ENCODE measurements at regions not wholly inside any gene's neighbourhood (a gene's known extent, or its start where the extent isn't known, plus 50 kb on each side); places are given as distances from the start of the nearest gene placed in this dataset.
"Not testable (repeated sequence)": the region's sequence is repeated elsewhere in the genome, so short reads cannot be mapped to it uniquely, and the experiment has no call there.

DNA sequence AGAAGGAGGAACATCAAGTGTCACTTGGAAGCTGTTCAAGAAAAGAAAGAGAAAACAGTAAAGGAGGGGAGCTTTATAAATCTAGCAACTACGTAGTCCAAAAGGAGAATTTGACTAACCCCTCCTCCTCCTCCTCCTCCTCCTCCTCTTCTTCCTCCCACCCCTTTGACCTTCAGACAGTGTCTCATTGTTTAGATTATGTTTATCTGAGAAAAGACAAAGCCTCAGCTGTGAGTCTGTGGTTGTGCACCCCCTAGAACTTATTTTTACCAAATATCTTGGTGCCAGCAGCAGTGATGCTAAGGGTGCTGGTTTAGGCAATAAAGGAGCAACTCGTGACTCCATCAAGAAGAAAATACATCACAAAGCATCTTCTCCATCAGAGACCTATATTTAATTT is 68.9 kb upstream of the BMP2K start:
- H3K9me3 ChIP-seq (ENCODE audit: control insufficient read depth, low read depth, low read length), result peaks cover 4% of the 10 kb centered on the region
- H3K4me3 ChIP-seq (ENCODE audit: low read length), result no peak overlapping the region
- no peak for DNase-seq
- H3K36me3 ChIP-seq (ENCODE audit: control insufficient read depth, insufficient read depth, low read length), result no peaks in the 10 kb centered on the region
- no peaks in the 10 kb centered on the region for H3K27me3 ChIP-seq (ENCODE audit: control insufficient read depth, insufficient read depth, low read length)
- H3K4me1 ChIP-seq (ENCODE audit: control insufficient read depth, insufficient read depth, low read length), result peaks cover 21% of the 10 kb centered on the region
- H3K27ac ChIP-seq (ENCODE audit: low read length), result no peak overlapping the region
- no CpG with 5 or more reads among the region's 2 CpGs for WGBS (ENCODE audit: insufficient coverage, low lambda C conversion rate)

DNA sequence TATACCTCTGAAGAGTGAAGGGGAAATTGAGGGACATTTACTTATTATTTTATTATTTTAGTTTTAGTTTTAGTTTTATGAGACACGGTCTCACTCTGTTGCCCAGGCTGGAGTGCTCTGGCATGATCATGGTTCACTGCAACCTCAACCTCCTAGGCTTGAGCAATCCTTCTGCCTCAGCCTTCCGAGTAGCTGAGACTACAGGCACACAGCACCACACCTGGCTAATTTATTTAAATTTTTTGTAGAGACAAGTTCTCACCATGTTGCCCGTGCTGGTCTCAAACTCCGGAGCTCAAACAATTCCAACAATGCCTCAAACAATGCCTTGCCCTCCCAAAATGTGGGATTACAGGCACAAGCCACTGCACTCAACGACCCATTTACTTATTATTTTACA is 68.4 kb upstream of the BMP2K start:
- no peak for DNase-seq
- peaks cover 21% of the 10 kb centered on the region for H3K4me1 ChIP-seq (ENCODE audit: control insufficient read depth, insufficient read depth, low read length)
- WGBS (ENCODE audit: insufficient coverage, low lambda C conversion rate), result 100% methylated on average over 2 of the region's 5 CpGs
- H3K27ac ChIP-seq (ENCODE audit: low read length), result no peak overlapping the region
- H3K27me3 ChIP-seq (ENCODE audit: control insufficient read depth, insufficient read depth, low read length), result no peaks in the 10 kb centered on the region
- H3K9me3 ChIP-seq (ENCODE audit: control insufficient read depth, low read depth, low read length), result no peaks in the 10 kb centered on the region
- no peaks in the 10 kb centered on the region for H3K36me3 ChIP-seq (ENCODE audit: control insufficient read depth, insufficient read depth, low read length)
- no peak overlapping the region for H3K4me3 ChIP-seq (ENCODE audit: low read length)

DNA sequence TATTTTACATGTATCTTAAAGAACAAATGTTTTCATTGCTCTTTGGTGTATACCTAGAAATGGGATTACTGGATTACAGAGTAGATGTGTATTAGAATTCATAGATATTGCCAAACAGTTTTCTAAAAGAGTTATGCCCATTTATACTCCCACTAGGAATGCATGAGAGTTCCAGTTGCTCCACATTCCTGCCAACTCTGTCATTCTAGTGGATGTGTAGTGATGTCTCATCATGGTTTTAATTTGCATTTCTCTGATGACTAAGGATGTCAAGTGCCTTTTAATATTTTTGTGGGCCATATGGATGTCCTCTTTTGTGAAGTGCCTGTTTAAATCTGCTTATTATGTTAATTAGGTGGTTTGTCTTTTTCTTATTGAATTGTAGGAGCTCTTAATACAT is 65.6 kb upstream of the BMP2K start:
- Histone ChIP-seq H3K27me3 (ENCODE audit: control insufficient read depth, insufficient read depth, low read length) (no peaks in the 10 kb centered on the region), H3K4me1 (ENCODE audit: control insufficient read depth, insufficient read depth, low read length) (peaks cover 13% of the 10 kb centered on the region), H3K4me3 (ENCODE audit: low read length) (no peak overlapping the region), H3K27ac (ENCODE audit: low read length) (no peak overlapping the region), H3K9me3 (ENCODE audit: control insufficient read depth, low read depth, low read length) (no peaks in the 10 kb centered on the region), H3K36me3 (ENCODE audit: control insufficient read depth, insufficient read depth, low read length) (no peaks in the 10 kb centered on the region)
- DNase-seq, result no peak

GRCh38 chr4:78711676-78712075 is 64.5 kb upstream of the BMP2K start:
- 83% methylated on average over 3 of the region's 3 CpGs for WGBS (ENCODE audit: insufficient coverage, low lambda C conversion rate)
- peaks cover 5% of the 10 kb centered on the region for H3K4me1 ChIP-seq (ENCODE audit: control insufficient read depth, insufficient read depth, low read length)
- no peak for DNase-seq

DNA sequence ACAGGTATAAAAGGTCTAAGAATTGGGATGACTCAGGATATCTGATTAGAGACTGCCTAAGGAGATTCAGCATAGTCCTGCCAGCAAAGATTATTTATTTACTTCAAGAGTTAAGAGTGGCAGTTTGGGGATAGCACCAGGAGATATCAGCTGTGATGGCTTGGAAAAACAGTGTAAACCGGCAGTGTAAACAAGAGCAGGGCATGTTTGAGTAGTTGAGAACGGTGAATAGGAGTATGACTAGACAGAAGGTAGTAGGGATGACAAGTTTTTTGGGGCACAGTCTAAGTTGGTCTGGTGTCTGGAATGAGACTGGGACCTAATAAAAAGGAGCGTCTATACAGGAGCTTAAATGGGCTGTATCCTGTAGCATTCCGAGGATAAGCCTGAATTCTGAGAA is 61.6 kb upstream of the BMP2K start:
- not testable (repeated sequence) for H3K27me3 ChIP-seq (ENCODE audit: control insufficient read depth, insufficient read depth, low read length); H3K4me1 ChIP-seq (ENCODE audit: control insufficient read depth, insufficient read depth, low read length); H3K9me3 ChIP-seq (ENCODE audit: control insufficient read depth, low read depth, low read length); H3K36me3 ChIP-seq (ENCODE audit: control insufficient read depth, insufficient read depth, low read length); DNase-seq; H3K27ac ChIP-seq (ENCODE audit: low read length); H3K4me3 ChIP-seq (ENCODE audit: low read length)
- no CpG with 5 or more reads among the region's 4 CpGs for WGBS (ENCODE audit: insufficient coverage, low lambda C conversion rate)

More at GRCh38 chr4:78711676-78712075, 64.5 kb upstream of the BMP2K start:
- Histone ChIP-seq H3K27ac (ENCODE audit: low read length) (no peak overlapping the region), H3K4me3 (ENCODE audit: low read length) (no peak overlapping the region), H3K9me3 (ENCODE audit: control insufficient read depth, low read depth, low read length) (no peaks in the 10 kb centered on the region), H3K27me3 (ENCODE audit: control insufficient read depth, insufficient read depth, low read length) (no peaks in the 10 kb centered on the region), H3K36me3 (ENCODE audit: control insufficient read depth, insufficient read depth, low read length) (no peaks in the 10 kb centered on the region)

DNA sequence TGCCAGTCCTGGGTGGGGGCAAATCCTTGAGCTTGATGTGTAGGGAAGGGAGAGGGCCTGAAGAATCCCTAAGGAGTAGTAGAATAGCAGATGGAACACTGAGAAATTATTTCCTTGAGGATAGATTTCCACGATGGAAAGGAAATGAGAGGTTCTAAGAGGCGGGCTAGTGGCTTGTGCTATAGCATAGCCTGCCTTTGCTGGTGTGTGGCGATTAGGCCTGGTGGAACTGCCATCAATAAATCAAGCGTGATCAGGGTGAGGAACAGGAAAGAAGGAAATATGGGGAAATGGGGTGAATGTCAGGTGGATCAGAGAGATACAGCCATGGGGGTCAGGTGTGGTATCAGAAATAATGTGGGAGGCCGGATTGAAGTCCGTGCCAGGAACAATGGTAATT is 60.8 kb upstream of the BMP2K start:
- 100% methylated on average over 1 of the region's 6 CpGs for WGBS (ENCODE audit: insufficient coverage, low lambda C conversion rate)
- not testable (repeated sequence) for H3K36me3 ChIP-seq (ENCODE audit: control insufficient read depth, insufficient read depth, low read length); H3K27me3 ChIP-seq (ENCODE audit: control insufficient read depth, insufficient read depth, low read length); H3K4me3 ChIP-seq (ENCODE audit: low read length); DNase-seq; H3K4me1 ChIP-seq (ENCODE audit: control insufficient read depth, insufficient read depth, low read length); H3K9me3 ChIP-seq (ENCODE audit: control insufficient read depth, low read depth, low read length); H3K27ac ChIP-seq (ENCODE audit: low read length)

- not testable (repeated sequence) for H3K27ac ChIP-seq (ENCODE audit: low read length); H3K36me3 ChIP-seq (ENCODE audit: control insufficient read depth, insufficient read depth, low read length); DNase-seq; H3K27me3 ChIP-seq (ENCODE audit: control insufficient read depth, insufficient read depth, low read length); H3K4me3 ChIP-seq (ENCODE audit: low read length); H3K9me3 ChIP-seq (ENCODE audit: control insufficient read depth, low read depth, low read length)
- 82% methylated on average over 3 of the region's 8 CpGs for WGBS (ENCODE audit: insufficient coverage, low lambda C conversion rate)
- peaks cover 12% of the 10 kb centered on the region for H3K4me1 ChIP-seq (ENCODE audit: control insufficient read depth, insufficient read depth, low read length)
Measured at GRCh38 chr4:78717712-78718111, 58.4 kb upstream of the BMP2K start.

GRCh38 chr4:78720204-78720603 is 55.9 kb upstream of the BMP2K start:
- Histone ChIP-seq H3K4me1 (ENCODE audit: control insufficient read depth, insufficient read depth, low read length) (peaks cover 12% of the 10 kb centered on the region), H3K4me3 (ENCODE audit: low read length) (no peak overlapping the region), H3K36me3 (ENCODE audit: control insufficient read depth, insufficient read depth, low read length) (no peaks in the 10 kb centered on the region), H3K9me3 (ENCODE audit: control insufficient read depth, low read depth, low read length) (no peaks in the 10 kb centered on the region), H3K27me3 (ENCODE audit: control insufficient read depth, insufficient read depth, low read length) (no peaks in the 10 kb centered on the region), H3K27ac (ENCODE audit: low read length) (no peak overlapping the region)
- DNase-seq, result no peak
- no CpG with 5 or more reads among the region's 3 CpGs for WGBS (ENCODE audit: insufficient coverage, low lambda C conversion rate)

DNA sequence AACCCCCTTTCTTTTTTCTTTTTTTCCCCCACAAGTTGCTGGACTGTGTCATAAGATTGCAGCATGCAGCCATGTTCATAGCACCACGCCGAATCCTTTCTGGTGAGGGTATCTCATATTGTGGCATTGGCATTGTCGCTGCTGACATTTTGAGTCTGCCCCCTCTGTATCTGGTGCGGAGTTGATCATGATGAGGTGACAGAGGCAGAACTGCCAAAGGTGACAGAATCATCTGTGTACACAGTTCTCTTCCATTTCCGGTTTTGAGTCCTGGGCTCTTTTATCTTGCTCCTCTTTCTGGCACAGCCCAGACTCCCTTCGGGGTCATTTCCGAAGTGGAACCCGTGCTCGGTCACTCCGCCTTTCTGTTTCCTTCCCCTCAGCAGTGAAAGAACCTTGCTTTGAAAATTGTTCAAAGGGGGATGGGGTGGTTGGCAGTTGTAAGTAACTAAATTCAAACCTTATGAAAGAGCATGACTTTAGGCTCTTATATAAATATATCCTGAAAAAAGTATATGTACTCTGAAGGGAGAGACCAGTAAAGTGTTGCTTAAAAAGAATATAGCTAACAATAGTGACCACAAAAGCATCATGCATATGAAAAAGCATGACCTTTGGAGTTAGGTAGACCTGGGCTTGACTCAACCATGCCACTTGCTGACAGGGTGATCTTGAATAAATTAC is 55.0 kb upstream of the BMP2K start:
- Histone ChIP-seq H3K36me3 (ENCODE audit: control insufficient read depth, insufficient read depth, low read length) (no peaks in the 10 kb centered on the region), H3K4me3 (ENCODE audit: low read length) (no peak overlapping the region), H3K4me1 (ENCODE audit: control insufficient read depth, insufficient read depth, low read length) (peaks cover 12% of the 10 kb centered on the region), H3K27ac (ENCODE audit: low read length) (no peak overlapping the region), H3K27me3 (ENCODE audit: control insufficient read depth, insufficient read depth, low read length) (no peaks in the 10 kb centered on the region), H3K9me3 (ENCODE audit: control insufficient read depth, low read depth, low read length) (no peaks in the 10 kb centered on the region)
- peak; percentile 16 to 26 for DNase-seq
- WGBS (ENCODE audit: insufficient coverage, low lambda C conversion rate), result no CpG with 5 or more reads among the region's 10 CpGs

DNA sequence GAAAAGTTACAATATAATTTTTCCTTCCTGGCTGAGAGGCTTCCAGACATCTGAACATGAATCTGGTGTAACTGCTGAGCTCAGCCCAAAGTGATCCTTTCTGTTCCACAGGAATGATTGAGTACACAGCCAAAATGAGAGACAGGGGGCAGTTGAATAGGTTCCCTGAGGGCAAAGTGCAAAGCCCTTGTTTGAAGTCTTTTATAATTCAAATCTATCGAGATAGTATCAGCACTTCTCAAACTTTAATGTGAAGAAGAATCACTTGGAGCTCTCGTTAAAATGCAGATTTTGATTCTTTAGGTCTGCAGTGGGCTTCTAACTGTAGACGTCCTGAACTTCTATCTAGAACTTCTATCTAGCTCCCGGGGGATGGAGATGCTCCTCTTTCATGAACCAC is 54.4 kb upstream of the BMP2K start:
- Histone ChIP-seq H3K9me3 (ENCODE audit: control insufficient read depth, low read depth, low read length) (no peaks in the 10 kb centered on the region), H3K4me1 (ENCODE audit: control insufficient read depth, insufficient read depth, low read length) (peaks cover 12% of the 10 kb centered on the region), H3K4me3 (ENCODE audit: low read length) (no peak overlapping the region), H3K36me3 (ENCODE audit: control insufficient read depth, insufficient read depth, low read length) (no peaks in the 10 kb centered on the region), H3K27ac (ENCODE audit: low read length) (no peak overlapping the region), H3K27me3 (ENCODE audit: control insufficient read depth, insufficient read depth, low read length) (no peaks in the 10 kb centered on the region)
- DNase-seq, result no peak
- WGBS (ENCODE audit: insufficient coverage, low lambda C conversion rate), result no CpG with 5 or more reads among the region's 4 CpGs

DNA sequence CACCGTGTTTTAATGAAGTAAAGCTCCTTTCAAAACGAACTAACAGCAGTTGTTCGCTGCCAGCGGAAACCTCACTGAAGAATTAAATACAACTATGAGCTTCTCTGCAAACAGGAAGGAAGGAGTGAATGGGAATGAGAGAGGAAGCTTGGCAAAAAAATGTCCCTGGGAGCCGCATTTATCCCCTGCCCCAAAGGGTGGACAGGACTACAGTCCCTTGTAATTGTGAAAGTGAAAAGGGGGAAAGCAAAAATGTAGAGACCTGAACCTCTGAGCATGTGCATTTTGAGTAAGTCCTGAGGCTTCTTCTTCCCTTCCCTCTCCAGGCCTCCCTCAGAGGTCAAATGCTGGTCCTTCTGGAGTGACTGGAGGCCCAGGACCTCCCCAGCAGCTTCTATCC is 53.8 kb upstream of the BMP2K start:
- Histone ChIP-seq H3K27me3 (ENCODE audit: control insufficient read depth, insufficient read depth, low read length) (no peaks in the 10 kb centered on the region), H3K36me3 (ENCODE audit: control insufficient read depth, insufficient read depth, low read length) (no peaks in the 10 kb centered on the region), H3K4me3 (ENCODE audit: low read length) (no peak overlapping the region), H3K9me3 (ENCODE audit: control insufficient read depth, low read depth, low read length) (no peaks in the 10 kb centered on the region), H3K27ac (ENCODE audit: low read length) (no peak overlapping the region), H3K4me1 (ENCODE audit: control insufficient read depth, insufficient read depth, low read length) (peaks cover 12% of the 10 kb centered on the region)
- no CpG with 5 or more reads among the region's 5 CpGs for WGBS (ENCODE audit: insufficient coverage, low lambda C conversion rate)
- DNase-seq, result no peak
